B cell (primary cell): ENCODE measurements at regions not wholly inside any gene's neighbourhood (a gene's known extent, or its start where the extent isn't known, plus 50 kb on each side); places are given as distances from the start of the nearest gene placed in this dataset.

ENCODE experiments used
- ATAC-seq: fragments of 200-7000 bp; cut with Tn5 transposase; one replicate; pipeline ENCODE4 v1.10.0; 2021; ENCODE audit warnings: low read depth, mild to moderate bottlenecking, moderate number of reproducible peaks, moderate library complexity
- CTCF ChIA-PET: fragments of 350-600 bp; sonication (Branson Sonifier 250); formaldehyde crosslinking; loops from one replicate; lab custom pipeline; 2021; ENCODE audit warnings: antibody characterized with exemption, inconsistent platforms; lab: Charles Lee
- POLR2A ChIA-PET: fragments of 350-600 bp; sonication (Branson Sonifier 250); formaldehyde crosslinking; loops from one replicate; lab custom pipeline; 2021; ENCODE audit warnings: antibody characterized with exemption; lab: Charles Lee
- DNase-seq: peaks from one replicate; pipeline ENCODE4 v3.0.0; 2013
- H2AFZ ChIP-seq: 2 replicates; pipeline ENCODE4 v1.6.1; 2012; ENCODE audit warnings: mild to moderate bottlenecking, low read depth, low read length; ENCODE audit not compliant: insufficient read depth, poor library complexity, severe bottlenecking
- H3K27ac ChIP-seq, 2 donors: 1 replicate in 1 of 2; 2 replicates in 1 of 2; pipeline ENCODE4 v1.5.1; 2012 to 2013; ENCODE audit warnings: low read length in 2 of 2, mild to moderate bottlenecking in 2 of 2, moderate library complexity in 1 of 2
- H3K27me3 ChIP-seq, 4 experiments: fragments of 200-600 bp in 1 of 4; sonication (generic) in 1 of 4; replicated peaks in 1 of 4; 1 replicate in 2 of 4; 2 replicates in 2 of 4; pipeline versions ENCODE4 v1.6.1 to v1.7.0; 2013 to 2016; ENCODE audit warnings: low read length in 3 of 4, mild to moderate bottlenecking in 2 of 4, mixed read lengths in 1 of 4, moderate library complexity in 1 of 4; ENCODE audit not compliant: insufficient read depth in 4 of 4, control insufficient read depth in 3 of 4; ENCODE audit errors: control extremely low read depth in 1 of 4
- H3K36me3 ChIP-seq, 2 experiments: replicated peaks in 1 of 2; 1 replicate in 1 of 2; 2 replicates in 1 of 2; pipeline versions ENCODE4 v1.6.1 to v1.7.1; 2013; ENCODE audit warnings: low read length in 1 of 2; ENCODE audit not compliant: insufficient read depth in 2 of 2, control insufficient read depth in 1 of 2; ENCODE audit errors: control extremely low read depth in 1 of 2, extremely low read depth in 1 of 2
- H3K4me1 ChIP-seq, 2 donors: fragments of 200-600 bp in 1 of 2; sonication (generic) in 1 of 2; 1 replicate in 1 of 2; 2 replicates in 1 of 2; pipeline versions ENCODE4 v1.5.1 to v1.6.1; 2013 to 2017; ENCODE audit warnings: low read length in 2 of 2; ENCODE audit not compliant: control insufficient read depth in 2 of 2, insufficient read depth in 2 of 2
- H3K4me2 ChIP-seq: replicated peaks from 2 replicates; pipeline ENCODE3; 2012; ENCODE audit warnings: mild to moderate bottlenecking, low read depth, low read length; ENCODE audit not compliant: poor library complexity, severe bottlenecking
- H3K4me3 ChIP-seq, 5 experiments: fragments of 200-600 bp in 1 of 5; sonication (generic) in 1 of 5; 1 replicate in 3 of 5; 2 replicates in 2 of 5; pipeline versions ENCODE4 v1.5.1 to v1.7.0; 2011 to 2016; ENCODE audit warnings: low read length in 4 of 5, mild to moderate bottlenecking in 4 of 5, low read depth in 2 of 5, control low read depth in 1 of 5, moderate library complexity in 1 of 5; ENCODE audit not compliant: insufficient read depth in 1 of 5; ENCODE audit errors: control extremely low read depth in 1 of 5, extremely low read depth in 1 of 5
- H3K79me2 ChIP-seq: fragments of 200-600 bp; sonication (generic); one replicate; pipeline ENCODE4 v1.6.0; 2016; ENCODE audit warnings: low read length; ENCODE audit not compliant: control insufficient read depth, insufficient read depth
- H3K9ac ChIP-seq: fragments of 200-600 bp; sonication (generic); 2 replicates; pipeline ENCODE4 v1.6.1; 2017; ENCODE audit warnings: mild to moderate bottlenecking, low read length, moderate library complexity
- H3K9me3 ChIP-seq, 3 donors: one replicate each; pipeline versions ENCODE4 v1.6.1 to v1.7.1; 2013; ENCODE audit warnings: low read length in 2 of 3; ENCODE audit not compliant: control insufficient read depth in 2 of 3, insufficient read depth in 1 of 3; ENCODE audit errors: control extremely low read depth in 1 of 3
- H4K20me1 ChIP-seq: 2 replicates; pipeline ENCODE4 v1.6.0; 2012; ENCODE audit warnings: mild to moderate bottlenecking, low read length; ENCODE audit not compliant: insufficient read depth, control insufficient read depth, poor library complexity, severe bottlenecking
- H3K27ac Mint-ChIP-seq: one replicate; pipeline ENCODE4 v1.8.0; 2021; ENCODE audit warnings: mixed read lengths
- H3K27me3 Mint-ChIP-seq: one replicate; pipeline ENCODE4 v1.8.0; 2021; ENCODE audit warnings: mixed read lengths
- H3K4me1 Mint-ChIP-seq: one replicate; pipeline ENCODE4 v1.8.0; 2021; ENCODE audit warnings: mixed read lengths
- H3K4me3 Mint-ChIP-seq: one replicate; pipeline ENCODE4 v1.8.0; 2021; ENCODE audit warnings: mixed read lengths
- H3K9me3 Mint-ChIP-seq: one replicate; pipeline ENCODE4 v1.8.0; 2022; ENCODE audit warnings: mixed read lengths; ENCODE audit not compliant: insufficient read depth
- CTCF ChIP-seq: fragments of 200-600 bp; IDR thresholded peaks from one replicate; pipeline ENCODE4 v1.8.0; 2022; ENCODE audit warnings: antibody characterized with exemption, mild to moderate bottlenecking
- EZH2 ChIP-seq: IDR thresholded peaks from 2 replicates; pipeline ENCODE4 v1.6.1; 2012; ENCODE audit warnings: borderline replicate concordance, low read depth, mild to moderate bottlenecking, moderate library complexity, low read length; ENCODE audit not compliant: insufficient read depth, poor library complexity, severe bottlenecking
- WGBS: methylation state at CpG from one replicate; pipeline ENCODE4 v1.1.5; 2013; ENCODE audit warnings: missing lambda C conversion rate; ENCODE audit not compliant: insufficient coverage; 5-methylcytosine and 5-hydroxymethylcytosine counted together
- intact Hi-C: fragments of 100-400 bp; cut with micrococcal nuclease; formaldehyde crosslinking; loops from one replicate; pipeline ENCODE4 v1.10.0; 2022

GRCh38 chr11:20251496-20251895 lies 91.2 kb upstream of the DBX1 start:
- H3K4me3 ChIP-seq: no peak overlapping the region
- H3K36me3 ChIP-seq: no peaks in the 10 kb centered on the region
- 70% methylated on average over 2 of the region's 3 CpGs for WGBS
- CTCF ChIA-PET: no interaction called here
- POLR2A ChIA-PET: no interaction called here
- H4K20me1 ChIP-seq: no peaks in the 10 kb centered on the region
- H3K9me3 ChIP-seq: no peaks in the 10 kb centered on the region
- Mint-ChIP-seq H3K4me1 (no peaks in the 10 kb centered on the region), H3K27ac (no peak overlapping the region), H3K9me3 (no peaks in the 10 kb centered on the region), H3K4me3 (no peak overlapping the region), H3K27me3 (peaks cover 16% of the 10 kb centered on the region)
- H3K4me1 ChIP-seq: no peaks in the 10 kb centered on the region
- TF ChIP-seq EZH2: no peak
- no peak for TF ChIP-seq CTCF
- H3K4me2 ChIP-seq: no peak overlapping the region
- no peak for DNase-seq
- no peaks in the 10 kb centered on the region for H3K79me2 ChIP-seq
- intact Hi-C loops: no loop called here
- H3K27ac ChIP-seq: no peak overlapping the region
- H3K9ac ChIP-seq: no peak overlapping the region
- no peak for ATAC-seq
- H2AFZ ChIP-seq: no peak overlapping the region
- no peaks in the 10 kb centered on the region for H3K27me3 ChIP-seq

GRCh38 chr11:20250644-20251247 lies 90.5 kb upstream of the DBX1 start:
- Histone ChIP-seq H3K79me2 (no peaks in the 10 kb centered on the region), H3K27me3 (no peaks in the 10 kb centered on the region), H3K9ac (no peak overlapping the region), H3K9me3 (no peaks in the 10 kb centered on the region), H3K4me1 (no peaks in the 10 kb centered on the region), H3K27ac (no peak overlapping the region), H2AFZ (no peak overlapping the region), H4K20me1 (no peaks in the 10 kb centered on the region), H3K36me3 (no peaks in the 10 kb centered on the region), H3K4me3 (no peak overlapping the region), H3K4me2 (no peak overlapping the region)
- no peaks in the 10 kb centered on the region for H3K4me1 Mint-ChIP-seq
- H3K9me3 Mint-ChIP-seq: no peaks in the 10 kb centered on the region
- DNase-seq (no peak), ATAC-seq (no peak)
- H3K4me3 Mint-ChIP-seq: no peak overlapping the region
- no peak for TF ChIP-seq EZH2
- no peak for TF ChIP-seq CTCF
- no peak overlapping the region for H3K27ac Mint-ChIP-seq
- WGBS: no CpG with 5 or more reads among the region's 3 CpGs
- ChIA-PET POLR2A (no interaction called here), CTCF (no interaction called here)
- intact Hi-C loops: no loop called here
- H3K27me3 Mint-ChIP-seq: peaks cover 16% of the 10 kb centered on the region
